Kidney epithelial cell (primary cell): ENCODE measurements at regions not wholly inside any gene's neighbourhood (a gene's known extent, or its start where the extent isn't known, plus 50 kb on each side); places are given as distances from the start of the nearest gene placed in this dataset.

Source experiments
- DNase-seq: peaks from one replicate; pipeline ENCODE4 v3.0.0-alpha.2; 2010; ENCODE audit warnings: low read depth
- H3K27me3 ChIP-seq: 2 replicates; pipeline ENCODE4 v1.6.0; 2011; ENCODE audit warnings: low read length; ENCODE audit not compliant: control insufficient read depth, insufficient read depth
- H3K36me3 ChIP-seq: 2 replicates; pipeline ENCODE4 v1.5.1; 2011; ENCODE audit warnings: low read length; ENCODE audit not compliant: control insufficient read depth, insufficient read depth
- H3K4me3 ChIP-seq: 2 replicates; pipeline ENCODE4 v1.5.1; 2011; ENCODE audit warnings: low read depth, mild to moderate bottlenecking, control low read depth, low read length
- TF ChIP-seq, protein P1 (sequence below): IDR thresholded peaks from 2 replicates; pipeline ENCODE4 v1.5.1; 2011; ENCODE audit warnings: mild to moderate bottlenecking, moderate library complexity, low read length, control low read depth, inconsistent platforms; ENCODE audit not compliant: insufficient read depth, poor library complexity, severe bottlenecking

DNA sequence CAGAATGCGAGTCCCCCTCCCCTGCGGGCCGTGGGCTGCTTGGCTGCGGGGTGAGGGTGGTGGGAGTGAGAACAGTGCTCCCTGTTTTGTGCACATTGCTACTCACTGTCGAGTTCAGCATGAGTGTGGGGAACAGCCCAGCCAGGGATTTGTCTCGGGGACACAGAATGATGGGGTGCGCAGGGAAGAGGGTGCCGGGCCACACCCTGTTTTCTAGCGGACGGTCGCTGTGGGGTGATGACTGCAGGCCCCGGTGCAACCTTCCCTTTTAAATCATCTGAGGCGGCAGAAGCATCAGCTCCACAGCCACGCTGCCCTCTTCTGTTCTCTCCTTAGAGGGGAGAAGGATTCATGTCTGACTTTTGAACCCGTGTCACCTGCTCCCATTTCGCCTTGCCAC lies 1051.2 kb downstream of the TBC1D22A start:
- no peak for DNase-seq
- H3K36me3 ChIP-seq = no peaks in the 10 kb centered on the region
- no peak overlapping the region for H3K4me3 ChIP-seq
- TF ChIP-seq, protein P1, sequence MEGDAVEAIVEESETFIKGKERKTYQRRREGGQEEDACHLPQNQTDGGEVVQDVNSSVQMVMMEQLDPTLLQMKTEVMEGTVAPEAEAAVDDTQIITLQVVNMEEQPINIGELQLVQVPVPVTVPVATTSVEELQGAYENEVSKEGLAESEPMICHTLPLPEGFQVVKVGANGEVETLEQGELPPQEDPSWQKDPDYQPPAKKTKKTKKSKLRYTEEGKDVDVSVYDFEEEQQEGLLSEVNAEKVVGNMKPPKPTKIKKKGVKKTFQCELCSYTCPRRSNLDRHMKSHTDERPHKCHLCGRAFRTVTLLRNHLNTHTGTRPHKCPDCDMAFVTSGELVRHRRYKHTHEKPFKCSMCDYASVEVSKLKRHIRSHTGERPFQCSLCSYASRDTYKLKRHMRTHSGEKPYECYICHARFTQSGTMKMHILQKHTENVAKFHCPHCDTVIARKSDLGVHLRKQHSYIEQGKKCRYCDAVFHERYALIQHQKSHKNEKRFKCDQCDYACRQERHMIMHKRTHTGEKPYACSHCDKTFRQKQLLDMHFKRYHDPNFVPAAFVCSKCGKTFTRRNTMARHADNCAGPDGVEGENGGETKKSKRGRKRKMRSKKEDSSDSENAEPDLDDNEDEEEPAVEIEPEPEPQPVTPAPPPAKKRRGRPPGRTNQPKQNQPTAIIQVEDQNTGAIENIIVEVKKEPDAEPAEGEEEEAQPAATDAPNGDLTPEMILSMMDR = no peak
- H3K27me3 ChIP-seq = no peaks in the 10 kb centered on the region

DNA sequence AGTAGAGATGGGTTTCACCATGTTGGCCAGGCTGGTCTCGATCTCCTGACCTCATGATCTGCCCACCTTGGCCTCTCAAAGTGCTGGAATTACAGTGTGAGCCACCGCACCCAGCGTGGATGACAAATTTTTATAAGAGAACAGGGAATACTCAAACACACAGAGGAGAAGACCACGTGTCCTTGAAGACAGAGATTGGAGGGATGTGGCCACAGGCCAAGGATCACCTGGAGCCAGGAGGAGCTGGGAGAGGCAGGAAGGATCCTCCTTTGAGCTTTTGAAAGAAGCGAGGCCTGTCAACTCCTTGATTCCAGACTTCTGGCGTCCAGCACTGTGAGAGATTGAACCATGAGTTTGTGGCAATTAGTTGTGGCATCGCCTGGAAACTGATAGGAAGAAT lies 1049.5 kb downstream of the TBC1D22A start:
- no peak for DNase-seq
- no peaks in the 10 kb centered on the region for H3K27me3 ChIP-seq
- TF ChIP-seq, protein P1 = no peak
- no peaks in the 10 kb centered on the region for H3K36me3 ChIP-seq
- no peak overlapping the region for H3K4me3 ChIP-seq

DNA sequence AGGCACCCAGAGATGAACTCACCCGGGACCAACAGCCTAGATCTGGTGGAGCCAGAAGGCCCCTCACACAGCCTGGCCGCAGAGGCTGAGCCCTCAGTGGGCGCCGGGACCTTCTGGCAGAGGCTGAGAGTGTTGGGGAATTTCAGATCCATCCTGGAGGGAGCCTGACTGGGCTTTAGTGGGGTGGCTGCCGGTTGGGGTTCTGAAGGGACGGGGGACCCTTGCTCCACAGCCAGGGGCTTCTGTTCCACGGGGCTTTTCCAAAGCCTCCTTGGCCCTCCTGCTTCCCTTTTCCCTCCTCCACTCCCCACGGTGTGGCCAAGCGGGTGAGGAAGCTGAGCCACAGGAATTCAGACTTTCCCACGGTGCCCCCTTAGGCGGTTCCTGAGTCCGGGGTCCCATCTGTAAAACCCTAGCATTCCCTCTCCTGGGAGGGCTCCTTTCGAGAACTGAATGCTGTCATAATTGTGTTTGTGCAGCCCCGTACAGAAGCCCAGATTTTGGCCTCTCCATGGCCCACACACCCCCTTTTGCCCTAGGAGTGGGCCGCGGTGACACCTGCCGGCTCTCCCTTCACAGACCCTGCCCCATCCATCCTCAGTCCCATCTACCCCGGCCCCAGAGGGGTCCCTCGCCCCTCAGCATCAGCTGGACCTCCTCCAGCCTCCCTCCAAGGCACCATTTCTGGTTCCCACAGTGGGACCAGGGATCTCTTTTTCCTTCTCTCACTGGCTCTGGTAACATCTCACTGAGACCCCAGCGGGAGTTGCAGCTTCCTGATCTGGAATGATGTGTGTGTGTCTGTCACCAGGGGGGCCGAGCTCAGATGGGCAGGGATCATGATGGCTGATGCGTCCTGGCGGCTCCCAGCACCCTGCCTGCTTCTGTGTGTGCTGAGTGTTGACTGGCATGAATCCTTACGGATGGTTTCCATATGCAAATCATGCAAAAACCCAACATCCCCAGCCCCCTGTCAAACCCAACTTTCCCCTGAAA lies 1048.4 kb downstream of the TBC1D22A start:
- TF ChIP-seq, protein P1 = no peak
- Histone ChIP-seq H3K4me3 (no peak overlapping the region), H3K36me3 (no peaks in the 10 kb centered on the region), H3K27me3 (no peaks in the 10 kb centered on the region)
- DNase-seq = no peak

DNA sequence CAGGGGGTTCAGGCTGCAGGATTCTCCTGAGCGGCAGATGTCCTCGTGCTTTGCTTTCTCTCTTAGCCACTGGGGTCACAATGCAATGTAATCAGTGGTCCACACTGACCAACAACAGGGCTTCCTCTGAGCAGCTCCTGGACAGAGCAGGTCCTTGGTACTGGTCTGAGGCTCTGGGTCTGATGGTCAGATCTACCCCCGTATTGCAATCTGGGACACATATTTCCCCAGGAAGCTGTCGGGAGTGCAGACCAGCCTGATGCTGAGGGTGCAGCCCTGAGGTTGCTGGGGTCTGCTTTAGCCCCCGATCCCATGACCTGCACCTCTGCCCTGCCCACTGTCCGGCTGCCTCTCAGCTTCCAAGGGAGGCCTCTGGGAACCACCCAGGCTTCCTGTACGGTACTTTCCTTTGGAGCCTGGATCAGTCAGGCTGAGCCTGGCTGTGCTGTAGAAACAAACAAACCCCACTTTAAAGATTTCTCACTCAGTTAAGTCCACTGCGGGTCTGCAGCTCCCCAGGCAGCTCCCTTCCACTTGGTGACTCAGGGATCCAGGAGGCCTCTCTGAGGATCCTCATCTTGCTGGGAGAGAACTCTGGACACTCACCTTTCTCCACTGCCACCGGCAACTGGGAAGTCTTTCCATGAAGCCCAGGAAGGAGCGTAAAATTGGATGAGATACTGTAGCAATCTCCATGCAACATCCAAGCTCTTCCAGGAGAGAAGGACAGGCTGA lies 1046.6 kb downstream of the TBC1D22A start:
- no peak for DNase-seq
- no peaks in the 10 kb centered on the region for H3K27me3 ChIP-seq
- H3K36me3 ChIP-seq = no peaks in the 10 kb centered on the region
- TF ChIP-seq, protein P1 = no peak
- no peak overlapping the region for H3K4me3 ChIP-seq

DNA sequence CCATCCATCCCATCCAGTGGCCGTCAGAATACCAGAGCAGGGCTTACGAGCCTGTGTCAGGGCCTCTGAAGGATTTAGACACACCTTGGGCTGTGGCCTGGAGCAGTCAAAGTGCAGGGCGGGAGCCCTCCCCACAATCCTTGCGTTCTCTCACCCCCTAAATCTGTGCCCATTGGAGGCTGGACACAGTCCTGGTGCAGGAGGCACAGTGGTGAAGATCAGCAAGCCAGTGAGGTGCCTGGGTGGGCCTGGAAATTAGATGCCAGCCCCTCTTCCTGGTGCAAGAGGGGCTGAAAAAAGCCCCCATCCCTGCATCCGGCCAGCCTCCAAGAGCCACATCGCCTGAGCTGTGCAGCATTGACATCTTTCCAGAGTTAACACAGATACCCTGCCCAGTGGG lies 1045.8 kb downstream of the TBC1D22A start:
- TF ChIP-seq, protein P1 = no peak
- Histone ChIP-seq H3K27me3 (no peaks in the 10 kb centered on the region), H3K36me3 (no peaks in the 10 kb centered on the region)

More for the DNA sequence above, 1045.8 kb downstream of the TBC1D22A start:
- DNase-seq = no peak
- H3K4me3 ChIP-seq = no peak overlapping the region
